ENCODE measurements at regions not wholly inside any gene's neighbourhood (a gene's known extent, or its start where the extent isn't known, plus 50 kb on each side); places are given as distances from the start of the nearest gene placed in this dataset.

DNA sequence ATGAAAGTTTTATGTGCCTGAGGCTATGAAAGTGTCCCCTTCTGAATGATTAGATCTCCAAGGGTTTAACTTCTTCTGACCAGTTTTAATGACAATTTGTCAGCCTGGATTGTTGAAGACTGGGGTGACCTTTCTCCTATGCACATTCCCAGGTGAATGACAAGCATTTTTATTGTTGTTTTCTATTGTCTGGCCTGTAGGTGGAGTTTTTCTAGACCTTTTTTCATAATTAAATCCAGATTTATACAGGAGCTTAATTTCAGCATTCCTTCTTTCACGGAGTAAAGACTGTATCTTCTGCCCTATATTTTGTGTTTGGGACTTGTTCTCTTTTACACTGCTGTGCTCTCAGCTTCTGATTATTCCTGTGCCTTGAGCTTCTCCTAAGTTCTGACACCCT, 125.0 kb upstream of the FAR2 start:
- TF ChIP-seq CTCF (IDR thresholded peaks at IDR 0.05; ENCODE audit: insufficient read depth, low read length) (no peak), POLR2AphosphoS5 (IDR thresholded peaks at IDR 0.05; ENCODE audit: low read depth) (no peak), GABPA (IDR thresholded peaks at IDR 0.05; ENCODE audit: low read depth) (no peak), SPI1 (IDR thresholded peaks at IDR 0.05; ENCODE audit: borderline replicate concordance, low read depth) (no peak)
- TF ChIP-seq, protein P1, sequence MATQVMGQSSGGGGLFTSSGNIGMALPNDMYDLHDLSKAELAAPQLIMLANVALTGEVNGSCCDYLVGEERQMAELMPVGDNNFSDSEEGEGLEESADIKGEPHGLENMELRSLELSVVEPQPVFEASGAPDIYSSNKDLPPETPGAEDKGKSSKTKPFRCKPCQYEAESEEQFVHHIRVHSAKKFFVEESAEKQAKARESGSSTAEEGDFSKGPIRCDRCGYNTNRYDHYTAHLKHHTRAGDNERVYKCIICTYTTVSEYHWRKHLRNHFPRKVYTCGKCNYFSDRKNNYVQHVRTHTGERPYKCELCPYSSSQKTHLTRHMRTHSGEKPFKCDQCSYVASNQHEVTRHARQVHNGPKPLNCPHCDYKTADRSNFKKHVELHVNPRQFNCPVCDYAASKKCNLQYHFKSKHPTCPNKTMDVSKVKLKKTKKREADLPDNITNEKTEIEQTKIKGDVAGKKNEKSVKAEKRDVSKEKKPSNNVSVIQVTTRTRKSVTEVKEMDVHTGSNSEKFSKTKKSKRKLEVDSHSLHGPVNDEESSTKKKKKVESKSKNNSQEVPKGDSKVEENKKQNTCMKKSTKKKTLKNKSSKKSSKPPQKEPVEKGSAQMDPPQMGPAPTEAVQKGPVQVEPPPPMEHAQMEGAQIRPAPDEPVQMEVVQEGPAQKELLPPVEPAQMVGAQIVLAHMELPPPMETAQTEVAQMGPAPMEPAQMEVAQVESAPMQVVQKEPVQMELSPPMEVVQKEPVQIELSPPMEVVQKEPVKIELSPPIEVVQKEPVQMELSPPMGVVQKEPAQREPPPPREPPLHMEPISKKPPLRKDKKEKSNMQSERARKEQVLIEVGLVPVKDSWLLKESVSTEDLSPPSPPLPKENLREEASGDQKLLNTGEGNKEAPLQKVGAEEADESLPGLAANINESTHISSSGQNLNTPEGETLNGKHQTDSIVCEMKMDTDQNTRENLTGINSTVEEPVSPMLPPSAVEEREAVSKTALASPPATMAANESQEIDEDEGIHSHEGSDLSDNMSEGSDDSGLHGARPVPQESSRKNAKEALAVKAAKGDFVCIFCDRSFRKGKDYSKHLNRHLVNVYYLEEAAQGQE (IDR thresholded peaks at IDR 0.05; ENCODE audit: insufficient replicate concordance, low read depth), result no peak

All from HL-60 (cell line).